ENCODE measurements at regions not wholly inside any gene's neighbourhood (a gene's known extent, or its start where the extent isn't known, plus 50 kb on each side); places are given as distances from the start of the nearest gene placed in this dataset.

- H2AFZ ChIP-seq (ENCODE audit: low read depth, low read length) = no peak overlapping the region
- no peaks in the 10 kb centered on the region for H3K79me2 ChIP-seq (ENCODE audit: low read length)
- no peak overlapping the region for H3K27ac ChIP-seq (ENCODE audit: low read length)
- no peaks in the 10 kb centered on the region for H3K36me3 ChIP-seq (replicated peaks; ENCODE audit: low read depth, low read length)
- no peak overlapping the region for H3K9ac ChIP-seq (ENCODE audit: low read length)
- no peak for TF ChIP-seq EZH2phosphoT487 (IDR thresholded peaks at IDR 0.05; ENCODE audit: low read depth)
- no peak for TF ChIP-seq CTCF (IDR thresholded peaks at IDR 0.05; ENCODE audit: low read depth, low read length)
- no peaks in the 10 kb centered on the region for H4K20me1 ChIP-seq (ENCODE audit: insufficient read depth, low read length)
- no peaks in the 10 kb centered on the region for H3K9me3 ChIP-seq (ENCODE audit: insufficient read depth, low read length)
- peaks cover 80% of the 10 kb centered on the region for H3K27me3 ChIP-seq (ENCODE audit: low read depth, low read length)
- H3K4me3 ChIP-seq (ENCODE audit: low read length) = no peak overlapping the region
- no peaks in the 10 kb centered on the region for H3K4me1 ChIP-seq (ENCODE audit: low read length)
- H3K4me2 ChIP-seq (ENCODE audit: low read length) = no peak overlapping the region
Measured at GRCh38 chr20:51122931-51123658, 100.2 kb upstream of the KCNG1 start.

GRCh38 chr20:51121901-51122412 is 99.0 kb upstream of the KCNG1 start:
- no peaks in the 10 kb centered on the region for H3K9me3 ChIP-seq (ENCODE audit: insufficient read depth, low read length)
- no peak overlapping the region for H3K4me3 ChIP-seq (ENCODE audit: low read length)
- H3K9ac ChIP-seq (ENCODE audit: low read length) = no peak overlapping the region
- no peaks in the 10 kb centered on the region for H3K79me2 ChIP-seq (ENCODE audit: low read length)
- H2AFZ ChIP-seq (ENCODE audit: low read depth, low read length) = no peak overlapping the region
- no peak overlapping the region for H3K27ac ChIP-seq (ENCODE audit: low read length)
- no peaks in the 10 kb centered on the region for H4K20me1 ChIP-seq (ENCODE audit: insufficient read depth, low read length)
- no peaks in the 10 kb centered on the region for H3K36me3 ChIP-seq (replicated peaks; ENCODE audit: low read depth, low read length)
- no peak for TF ChIP-seq CTCF (IDR thresholded peaks at IDR 0.05; ENCODE audit: low read depth, low read length)
- no peak for TF ChIP-seq EZH2phosphoT487 (IDR thresholded peaks at IDR 0.05; ENCODE audit: low read depth)
- H3K4me1 ChIP-seq (ENCODE audit: low read length) = no peaks in the 10 kb centered on the region
- no peak overlapping the region for H3K4me2 ChIP-seq (ENCODE audit: low read length)
- peaks cover 78% of the 10 kb centered on the region for H3K27me3 ChIP-seq (ENCODE audit: low read depth, low read length)

GRCh38 chr20:51121272-51121671 is 98.4 kb upstream of the KCNG1 start:
- no peaks in the 10 kb centered on the region for H3K36me3 ChIP-seq (replicated peaks; ENCODE audit: low read depth, low read length)
- no peaks in the 10 kb centered on the region for H3K79me2 ChIP-seq (ENCODE audit: low read length)
- TF ChIP-seq EZH2phosphoT487 (IDR thresholded peaks at IDR 0.05; ENCODE audit: low read depth) = no peak
- no peak for TF ChIP-seq CTCF (IDR thresholded peaks at IDR 0.05; ENCODE audit: low read depth, low read length)
- no peaks in the 10 kb centered on the region for H3K9me3 ChIP-seq (ENCODE audit: insufficient read depth, low read length)
- no peak overlapping the region for H3K4me2 ChIP-seq (ENCODE audit: low read length)
- no peaks in the 10 kb centered on the region for H4K20me1 ChIP-seq (ENCODE audit: insufficient read depth, low read length)
- H3K27ac ChIP-seq (ENCODE audit: low read length) = no peak overlapping the region
- no peak overlapping the region for H2AFZ ChIP-seq (ENCODE audit: low read depth, low read length)
- no peak overlapping the region for H3K4me3 ChIP-seq (ENCODE audit: low read length)
- H3K27me3 ChIP-seq (ENCODE audit: low read depth, low read length) = peaks cover 72% of the 10 kb centered on the region
- no peak overlapping the region for H3K9ac ChIP-seq (ENCODE audit: low read length)
- no peaks in the 10 kb centered on the region for H3K4me1 ChIP-seq (ENCODE audit: low read length)

GRCh38 chr20:51120868-51121267 is 98.0 kb upstream of the KCNG1 start:
- H3K9ac ChIP-seq (ENCODE audit: low read length) = no peak overlapping the region
- H3K36me3 ChIP-seq (replicated peaks; ENCODE audit: low read depth, low read length) = no peaks in the 10 kb centered on the region
- no peak overlapping the region for H2AFZ ChIP-seq (ENCODE audit: low read depth, low read length)
- TF ChIP-seq EZH2phosphoT487 (IDR thresholded peaks at IDR 0.05; ENCODE audit: low read depth) = no peak
- TF ChIP-seq CTCF (IDR thresholded peaks at IDR 0.05; ENCODE audit: low read depth, low read length) = no peak
- peaks cover 70% of the 10 kb centered on the region for H3K27me3 ChIP-seq (ENCODE audit: low read depth, low read length)
- H3K27ac ChIP-seq (ENCODE audit: low read length) = no peak overlapping the region
- H3K4me1 ChIP-seq (ENCODE audit: low read length) = no peaks in the 10 kb centered on the region
- no peaks in the 10 kb centered on the region for H3K79me2 ChIP-seq (ENCODE audit: low read length)
- no peaks in the 10 kb centered on the region for H3K9me3 ChIP-seq (ENCODE audit: insufficient read depth, low read length)
- no peak overlapping the region for H3K4me3 ChIP-seq (ENCODE audit: low read length)
- no peaks in the 10 kb centered on the region for H4K20me1 ChIP-seq (ENCODE audit: insufficient read depth, low read length)
- no peak overlapping the region for H3K4me2 ChIP-seq (ENCODE audit: low read length)
